IMR-90 (cell line): ENCODE measurements at regions not wholly inside any gene's neighbourhood (a gene's known extent, or its start where the extent isn't known, plus 50 kb on each side); places are given as distances from the start of the nearest gene placed in this dataset.

Source experiments
- ATAC-seq: fragments of 200-7000 bp; cut with Tn5 transposase; 2 replicates; pipeline ENCODE4 v1.9.1; 2020; ENCODE audit warnings: low read depth, mild to moderate bottlenecking, moderate library complexity
- BruUV-seq: library from RNA; stranded (reverse); fragments of 400-500 nt; replicated peaks from 2 replicates; lab custom pipeline; 2021; lab: Mats Ljungman, UMichigan
- CTCF ChIA-PET: fragments of 300-600 bp; formaldehyde crosslinking; extraction: SDS; loops from one replicate; lab custom pipeline; 2021; ENCODE audit warnings: antibody characterized with exemption; lab: Yijun Ruan, JAX
- POLR2A ChIA-PET: fragments of 300-600 bp; sonication (Branson Sonifier 250); formaldehyde crosslinking; loops from one replicate; lab custom pipeline; 2022; ENCODE audit warnings: antibody characterized with exemption; ENCODE audit not compliant: unreplicated experiment; lab: Charles Lee
- DNase-seq: peaks from one replicate; pipeline ENCODE4 v3.0.0; 2013
- H2AFZ ChIP-seq: replicated peaks from 2 replicates; pipeline ENCODE3; 2013; ENCODE audit warnings: low read length, mild to moderate bottlenecking; ENCODE audit not compliant: poor library complexity
- H2AK5ac ChIP-seq: 2 replicates; pipeline ENCODE4 v1.6.1; 2013; ENCODE audit warnings: low read depth, low read length, inconsistent platforms
- H2AK9ac ChIP-seq: replicated peaks from 2 replicates; pipeline ENCODE3; 2013; ENCODE audit warnings: mild to moderate bottlenecking, low read depth, low read length, moderate library complexity; ENCODE audit not compliant: poor library complexity
- H2BK120ac ChIP-seq: 2 replicates; pipeline ENCODE4 v1.6.1; 2013; ENCODE audit warnings: low read depth, low read length, inconsistent platforms
- H2BK15ac ChIP-seq: 3 replicates; pipeline ENCODE4 v1.6.1; 2013; ENCODE audit warnings: low read depth, low read length, inconsistent platforms
- H2BK20ac ChIP-seq: 2 replicates; pipeline ENCODE4 v1.6.1; 2013; ENCODE audit warnings: low read depth, mild to moderate bottlenecking, inconsistent platforms, low read length, moderate library complexity
- H2BK5ac ChIP-seq: 2 replicates; pipeline ENCODE4 v1.6.1; 2013; ENCODE audit warnings: mild to moderate bottlenecking, low read depth, low read length, inconsistent platforms; ENCODE audit not compliant: poor library complexity, severe bottlenecking
- H3K14ac ChIP-seq: replicated peaks from 2 replicates; pipeline ENCODE4 v1.6.1; 2013; ENCODE audit warnings: low read depth, low read length, inconsistent platforms
- H3K18ac ChIP-seq: 2 replicates; pipeline ENCODE4 v1.6.1; 2013; ENCODE audit warnings: low read depth, low read length, control low read depth
- H3K23ac ChIP-seq: 2 replicates; pipeline ENCODE4 v1.6.1; 2013; ENCODE audit warnings: low read depth, low read length, inconsistent platforms
- H3K27ac ChIP-seq: 2 replicates; pipeline ENCODE4 v1.5.1; 2013; ENCODE audit warnings: mild to moderate bottlenecking, control low read depth, low read length; ENCODE audit not compliant: insufficient read depth
- H3K27me3 ChIP-seq: 2 replicates; pipeline ENCODE4 v1.6.1; 2013; ENCODE audit warnings: low read length; ENCODE audit not compliant: control insufficient read depth, insufficient read depth
- H3K36me3 ChIP-seq: 2 replicates; pipeline ENCODE4 v1.6.1; 2013; ENCODE audit warnings: low read length, mixed read lengths; ENCODE audit not compliant: control insufficient read depth, insufficient read depth
- H3K4ac ChIP-seq: 2 replicates; pipeline ENCODE4 v1.6.1; 2013; ENCODE audit warnings: low read depth, low read length, inconsistent platforms
- H3K4me1 ChIP-seq: 2 replicates; pipeline ENCODE4 v1.6.1; 2013; ENCODE audit warnings: low read length, mixed read lengths; ENCODE audit not compliant: control insufficient read depth, insufficient read depth
- H3K4me2 ChIP-seq: 2 replicates; pipeline ENCODE4 v1.6.1; 2013; ENCODE audit warnings: low read depth, mild to moderate bottlenecking, control low read depth, low read length, moderate library complexity
- H3K4me3 ChIP-seq: 2 replicates; pipeline ENCODE4 v1.5.1; 2013; ENCODE audit warnings: low read depth, mild to moderate bottlenecking, control low read depth, low read length, moderate library complexity; ENCODE audit not compliant: insufficient read depth
- H3K56ac ChIP-seq: 2 replicates; pipeline ENCODE4 v1.6.1; 2013; ENCODE audit warnings: low read length, inconsistent platforms; ENCODE audit not compliant: insufficient read depth; ENCODE audit errors: extremely low read depth
- H3K79me1 ChIP-seq, 2 experiments: 2 replicates each; pipeline ENCODE4 v1.6.1; 2013; ENCODE audit warnings: low read length in 2 of 2, inconsistent platforms in 1 of 2, low read depth in 1 of 2
- H3K9ac ChIP-seq: 2 replicates; pipeline ENCODE4 v1.6.1; 2013; ENCODE audit warnings: low read depth, low read length, control low read depth
- H3K9me1 ChIP-seq: 2 replicates; pipeline ENCODE4 v1.6.1; 2013; ENCODE audit warnings: low read length, inconsistent platforms; ENCODE audit not compliant: insufficient read depth
- H3K9me3 ChIP-seq: 2 replicates; pipeline ENCODE4 v1.6.1; 2013; ENCODE audit warnings: low read length; ENCODE audit not compliant: control insufficient read depth, insufficient read depth
- H4K20me1 ChIP-seq: 2 replicates; pipeline ENCODE4 v1.6.1; 2013; ENCODE audit warnings: low read length, inconsistent platforms; ENCODE audit not compliant: insufficient read depth
- H4K5ac ChIP-seq: 2 replicates; pipeline ENCODE4 v1.6.1; 2013; ENCODE audit warnings: mild to moderate bottlenecking, low read depth, low read length, control low read depth
- H4K8ac ChIP-seq, 2 experiments: 2 replicates each; pipeline ENCODE4 v1.6.1; 2013; ENCODE audit warnings: low read depth in 2 of 2, low read length in 2 of 2, control low read depth in 1 of 2, inconsistent platforms in 1 of 2
- H4K91ac ChIP-seq: 2 replicates; pipeline ENCODE4 v1.6.1; 2013; ENCODE audit warnings: low read depth, low read length, inconsistent platforms; ENCODE audit not compliant: insufficient read depth
- BHLHE40 ChIP-seq: fragments of 150-350 bp; IDR thresholded peaks from 2 replicates; pipeline ENCODE4 v1.6.1; 2016; ENCODE audit warnings: mild to moderate bottlenecking, low read depth, low read length
- CEBPB ChIP-seq: IDR thresholded peaks from 2 replicates; pipeline ENCODE4 v1.6.1; 2012; ENCODE audit warnings: low read depth, low read length, improper control_type of control experiment
- CHD1 ChIP-seq: IDR thresholded peaks from 2 replicates; pipeline ENCODE4 v1.6.1; 2012; ENCODE audit warnings: low read depth, low read length, improper control_type of control experiment
- FOS ChIP-seq: fragments of 150-350 bp; IDR thresholded peaks from 2 replicates; pipeline ENCODE4 v1.6.1; 2016; ENCODE audit warnings: low read depth, low read length
- MAFK ChIP-seq: IDR thresholded peaks from 2 replicates; pipeline ENCODE4 v1.6.1; 2012; ENCODE audit warnings: low read depth, low read length, improper control_type of control experiment
- MAZ ChIP-seq: IDR thresholded peaks from 2 replicates; pipeline ENCODE4 v1.6.1; 2012; ENCODE audit warnings: low read depth, mild to moderate bottlenecking, low read length, improper control_type of control experiment, moderate library complexity, borderline replicate concordance
- MXI1 ChIP-seq: IDR thresholded peaks from 2 replicates; pipeline ENCODE4 v1.6.1; 2012; ENCODE audit warnings: low read depth, mild to moderate bottlenecking, low read length, moderate library complexity, borderline replicate concordance
- NFE2L2 ChIP-seq: fragments of 150-350 bp; IDR thresholded peaks from 2 replicates; pipeline ENCODE4 v1.6.1; 2016; ENCODE audit warnings: low read depth, mild to moderate bottlenecking, low read length
- POLR2A ChIP-seq: IDR thresholded peaks from 2 replicates; pipeline ENCODE4 v1.6.1; 2012; ENCODE audit warnings: mild to moderate bottlenecking, low read depth, low read length
- RAD21 ChIP-seq: IDR thresholded peaks from 2 replicates; pipeline ENCODE4 v1.6.1; 2012; ENCODE audit warnings: low read length, improper control_type of control experiment
- RFX5 ChIP-seq: IDR thresholded peaks from 2 replicates; pipeline ENCODE4 v1.8.0; 2012; ENCODE audit warnings: low read depth, mild to moderate bottlenecking, low read length, moderate library complexity
- SMC3 ChIP-seq: fragments of 150-350 bp; IDR thresholded peaks from 2 replicates; pipeline ENCODE4 v1.6.1; 2016; ENCODE audit warnings: low read depth, mild to moderate bottlenecking, antibody characterized with exemption, low read length, moderate library complexity
- whole genome bisulfite sequencing, 2 experiments: methylation state at CpG; one replicate each; pipeline versions ENCODE4 v1.1.5 to v1.1.7; 2013; ENCODE audit warnings: missing lambda C conversion rate in 2 of 2; ENCODE audit not compliant: insufficient read length in 1 of 2; ENCODE audit errors: extremely low coverage in 2 of 2; 5-methylcytosine and 5-hydroxymethylcytosine counted together
- dilution Hi-C: fragments of 300-500 bp; cut with HindIII; formaldehyde crosslinking; loops from one replicate; pipeline ENCODE4 v1.14.3; 2018; ENCODE audit warnings: low sequenced_read_pairs; ENCODE audit not compliant: unreplicated experiment
- in situ Hi-C: fragments of 300-500 bp; cut with MboI; formaldehyde crosslinking; loops from 3 replicates; pipeline ENCODE4 v1.14.3; 2019; ENCODE audit warnings: low sequenced_read_pairs, inconsistent platforms, mixed read lengths
- intact Hi-C: fragments of 100-400 bp; cut with micrococcal nuclease; formaldehyde crosslinking; loops from 2 replicates; pipeline ENCODE4 v1.10.0; 2022
- TF ChIP-seq, protein P1 (sequence below): conservative IDR thresholded peaks from 2 replicates; pipeline ENCODE4 v1.5.1; 2012; ENCODE audit warnings: mild to moderate bottlenecking, low read depth, low read length, improper control_type of control experiment
- TF ChIP-seq, protein P2 (sequence below): fragments of 150-350 bp; IDR thresholded peaks from 2 replicates; pipeline ENCODE4 v1.6.1; 2017; ENCODE audit warnings: mild to moderate bottlenecking, antibody characterized with exemption, low read length, low read depth

DNA sequence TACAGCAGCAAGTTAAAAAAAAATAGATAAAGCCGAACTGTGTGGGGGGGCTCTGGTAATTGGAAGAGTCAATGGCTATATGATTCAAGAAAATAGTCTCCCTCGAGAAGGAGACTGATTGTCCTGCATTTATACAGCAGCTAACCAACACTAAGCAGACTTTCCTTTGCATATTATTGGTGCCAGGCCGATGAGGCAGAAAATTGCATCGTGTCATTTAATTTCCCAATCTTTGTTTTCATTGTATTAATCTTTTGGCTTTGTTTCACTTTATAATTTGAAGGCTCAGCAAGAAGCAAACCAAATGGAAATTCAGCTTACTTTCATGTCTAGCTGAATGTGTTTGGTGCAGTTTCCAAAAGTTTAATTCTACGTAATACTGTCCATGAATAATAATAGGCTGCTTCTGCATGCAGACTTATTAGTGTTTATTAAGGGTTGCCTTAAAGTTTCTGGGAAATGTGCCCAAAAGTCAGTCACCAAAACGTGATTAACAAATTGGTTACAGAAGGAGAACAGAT, 258.5 kb downstream of the HACE1 start:
- no peak overlapping the region for H3K4me2 ChIP-seq
- intact Hi-C loops = no loop called here
- no peak for DNase-seq
- POLR2A ChIA-PET = no interaction called here
- H3K23ac ChIP-seq = no peak overlapping the region
- no peak overlapping the region for H3K9ac ChIP-seq
- in situ Hi-C loops = no loop called here
- no peak overlapping the region for H2BK20ac ChIP-seq
- no peak overlapping the region for H4K8ac ChIP-seq
- no peaks in the 10 kb centered on the region for H3K9me1 ChIP-seq
- no peak for ATAC-seq
- dilution Hi-C loops = no loop called here
- H2AK9ac ChIP-seq = no peak overlapping the region
- no peak overlapping the region for H2BK120ac ChIP-seq
- no peaks in the 10 kb centered on the region for H3K79me1 ChIP-seq
- no peak overlapping the region for H3K4ac ChIP-seq
- no peaks in the 10 kb centered on the region for H3K27me3 ChIP-seq
- no peaks in the 10 kb centered on the region for H3K4me1 ChIP-seq
- no peak overlapping the region for H3K4me3 ChIP-seq
- H3K14ac ChIP-seq = no peak overlapping the region
- TF ChIP-seq, protein P1, sequence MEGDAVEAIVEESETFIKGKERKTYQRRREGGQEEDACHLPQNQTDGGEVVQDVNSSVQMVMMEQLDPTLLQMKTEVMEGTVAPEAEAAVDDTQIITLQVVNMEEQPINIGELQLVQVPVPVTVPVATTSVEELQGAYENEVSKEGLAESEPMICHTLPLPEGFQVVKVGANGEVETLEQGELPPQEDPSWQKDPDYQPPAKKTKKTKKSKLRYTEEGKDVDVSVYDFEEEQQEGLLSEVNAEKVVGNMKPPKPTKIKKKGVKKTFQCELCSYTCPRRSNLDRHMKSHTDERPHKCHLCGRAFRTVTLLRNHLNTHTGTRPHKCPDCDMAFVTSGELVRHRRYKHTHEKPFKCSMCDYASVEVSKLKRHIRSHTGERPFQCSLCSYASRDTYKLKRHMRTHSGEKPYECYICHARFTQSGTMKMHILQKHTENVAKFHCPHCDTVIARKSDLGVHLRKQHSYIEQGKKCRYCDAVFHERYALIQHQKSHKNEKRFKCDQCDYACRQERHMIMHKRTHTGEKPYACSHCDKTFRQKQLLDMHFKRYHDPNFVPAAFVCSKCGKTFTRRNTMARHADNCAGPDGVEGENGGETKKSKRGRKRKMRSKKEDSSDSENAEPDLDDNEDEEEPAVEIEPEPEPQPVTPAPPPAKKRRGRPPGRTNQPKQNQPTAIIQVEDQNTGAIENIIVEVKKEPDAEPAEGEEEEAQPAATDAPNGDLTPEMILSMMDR = no peak
- no peak for TF ChIP-seq CEBPB
- no peak for TF ChIP-seq MAFK
- no peak for TF ChIP-seq POLR2A
- TF ChIP-seq SMC3 = no peak
- no peak for TF ChIP-seq MXI1
- no peak for TF ChIP-seq FOS
- TF ChIP-seq, protein P2, sequence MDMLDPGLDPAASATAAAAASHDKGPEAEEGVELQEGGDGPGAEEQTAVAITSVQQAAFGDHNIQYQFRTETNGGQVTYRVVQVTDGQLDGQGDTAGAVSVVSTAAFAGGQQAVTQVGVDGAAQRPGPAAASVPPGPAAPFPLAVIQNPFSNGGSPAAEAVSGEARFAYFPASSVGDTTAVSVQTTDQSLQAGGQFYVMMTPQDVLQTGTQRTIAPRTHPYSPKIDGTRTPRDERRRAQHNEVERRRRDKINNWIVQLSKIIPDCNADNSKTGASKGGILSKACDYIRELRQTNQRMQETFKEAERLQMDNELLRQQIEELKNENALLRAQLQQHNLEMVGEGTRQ = no peak
- no peak for TF ChIP-seq NFE2L2
- TF ChIP-seq RAD21 = no peak
- no peak for TF ChIP-seq RFX5
- TF ChIP-seq MAZ = no peak
- TF ChIP-seq CHD1 = no peak
- TF ChIP-seq BHLHE40 = no peak
- H4K91ac ChIP-seq = no peak overlapping the region
- no peak overlapping the region for H4K5ac ChIP-seq
- H2BK15ac ChIP-seq = no peak overlapping the region
- no peaks in the 10 kb centered on the region for H4K20me1 ChIP-seq
- no peaks in the 10 kb centered on the region for H3K36me3 ChIP-seq
- no peak overlapping the region for H3K27ac ChIP-seq
- CTCF ChIA-PET = no interaction called here
- WGBS, 2 experiments = no CpG with 5 or more reads among the region's 6 CpGs
- H2AK5ac ChIP-seq = no peak overlapping the region
- H3K9me3 ChIP-seq = no peaks in the 10 kb centered on the region
- H2BK5ac ChIP-seq = no peak overlapping the region
- H2AFZ ChIP-seq = no peak overlapping the region
- no TSS peak for BruUV-seq
- H3K18ac ChIP-seq = no peak overlapping the region
- no peak overlapping the region for H3K56ac ChIP-seq
